Suprapubic skin (tissue), 4 donors: ENCODE measurements at regions not wholly inside any gene's neighbourhood (a gene's known extent, or its start where the extent isn't known, plus 50 kb on each side); places are given as distances from the start of the nearest gene placed in this dataset.

Source experiments
- CTCF ChIP-seq, 2 donors: fragments of 200-600 bp in 1 of 2; fragments of 450-650 bp in 1 of 2; sonication (generic) in 1 of 2; IDR thresholded peaks; one replicate each; pipeline ENCODE4 v1.5.1; 2016 to 2019; ENCODE audit warnings: antibody characterized with exemption in 2 of 2, mild to moderate bottlenecking in 1 of 2, moderate library complexity in 1 of 2
- POLR2A ChIP-seq, 2 donors: fragments of 450-650 bp; IDR thresholded peaks; one replicate each; pipeline ENCODE4 v1.6.1; 2017; ENCODE audit warnings: antibody characterized with exemption in 2 of 2, mild to moderate bottlenecking in 2 of 2, moderate library complexity in 2 of 2
- POLR2AphosphoS5 ChIP-seq, 3 donors: sonication (generic); formaldehyde crosslinking; IDR thresholded peaks; one replicate each; pipeline ENCODE4 v1.6.1; 2017; ENCODE audit warnings: antibody characterized with exemption in 3 of 3

- TF ChIP-seq POLR2AphosphoS5 (IDR thresholded peaks at IDR 0.05) (no peak), CTCF (IDR thresholded peaks at IDR 0.05) (no peak), POLR2A (IDR thresholded peaks at IDR 0.05) (no peak)
These were observed 276.8 kb upstream of the CHST9 start for GRCh38 chr18:27461957-27462356.
